HG03439 (cell line): ENCODE measurements at regions not wholly inside any gene's neighbourhood (a gene's known extent, or its start where the extent isn't known, plus 50 kb on each side); places are given as distances from the start of the nearest gene placed in this dataset.

ENCODE experiments used
- ATAC-seq: cut with Tn5 transposase; IDR thresholded peaks from one replicate; pipeline ENCODE4 v1.9.1; 2021; ENCODE audit warnings: mild to moderate bottlenecking, moderate library complexity; ENCODE audit not compliant: unreplicated experiment

- ATAC-seq, result no peak
These were observed 221.0 kb downstream of the ASCL1 start for GRCh38 chr12:103178366-103179080.

DNA sequence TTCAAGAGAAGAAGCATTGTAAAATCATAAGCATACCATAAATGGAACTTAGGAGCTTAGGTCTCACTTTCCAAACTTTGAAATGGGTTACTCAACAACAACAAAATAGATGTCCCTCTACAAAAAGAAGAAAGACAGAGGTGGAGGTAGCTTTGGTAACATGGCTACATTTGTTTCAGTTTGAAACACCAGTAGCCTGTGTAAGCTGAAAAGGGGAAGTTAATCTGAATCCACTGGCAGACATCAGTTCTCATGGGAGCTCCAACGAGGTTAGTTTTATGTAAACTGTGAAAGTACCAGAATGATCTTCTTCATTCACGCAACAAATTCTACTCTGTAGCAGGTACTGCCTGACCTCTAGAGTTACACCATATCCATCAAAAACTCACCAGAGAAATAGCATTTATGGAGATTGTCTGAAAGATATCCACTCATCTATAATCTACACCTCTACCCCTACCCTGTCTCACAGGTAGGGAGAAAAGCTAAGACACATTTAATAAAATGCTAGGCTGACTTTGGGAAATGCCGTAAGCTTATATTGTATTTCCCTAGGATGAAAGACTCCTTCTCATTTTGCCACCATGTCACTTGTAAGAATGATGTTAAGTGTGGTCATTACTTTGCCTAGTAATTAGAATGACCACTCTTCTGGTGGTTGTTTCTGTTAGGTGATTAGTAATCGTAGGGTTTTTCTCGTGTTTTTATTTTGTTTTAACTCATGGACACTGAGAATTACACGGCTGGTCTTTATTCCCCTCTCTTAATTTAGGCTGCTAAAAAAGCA is 224.1 kb downstream of the ASCL1 start:
- ATAC-seq, result peak; percentile 91

GRCh38 chr12:103182299-103182698 is 224.8 kb downstream of the ASCL1 start:
- no peak for ATAC-seq

GRCh38 chr12:103196467-103196866 is 239.0 kb downstream of the ASCL1 start:
- no peak for ATAC-seq

DNA sequence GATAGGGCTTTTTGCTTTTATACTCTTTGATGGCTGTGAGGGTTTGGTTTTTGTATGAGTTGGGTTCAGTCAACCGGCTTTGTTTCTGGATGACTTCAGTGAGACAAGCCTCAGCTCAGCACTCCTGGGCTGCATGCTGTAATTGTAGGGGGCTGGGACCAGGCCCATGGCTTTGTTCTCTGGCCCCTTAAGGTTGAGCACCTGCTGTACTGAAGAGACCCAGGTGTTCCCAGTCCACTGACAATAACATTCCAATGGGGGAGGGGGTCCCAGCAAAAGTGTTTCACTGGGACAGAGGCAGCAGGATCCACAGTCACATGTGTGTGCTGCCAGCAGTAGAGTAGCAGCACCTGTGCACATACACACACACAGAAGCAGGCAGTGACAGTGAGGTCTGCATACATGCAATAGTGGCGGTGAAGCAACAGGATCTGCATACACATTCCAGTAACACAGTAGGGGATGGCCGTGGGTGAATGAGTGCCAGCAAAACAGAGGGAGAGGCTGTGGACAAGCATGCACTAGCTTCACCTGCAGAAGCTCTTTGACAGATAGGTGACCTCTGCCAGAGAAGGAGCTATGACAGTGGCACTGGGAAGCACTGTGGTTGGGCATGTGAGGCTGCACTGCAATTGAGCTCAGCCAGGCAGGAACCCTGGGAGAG is 240.4 kb downstream of the ASCL1 start:
- ATAC-seq, result no peak

GRCh38 chr12:103198499-103198898 is 241.0 kb downstream of the ASCL1 start:
- ATAC-seq, result no peak

- no peak for ATAC-seq
These were observed 248.4 kb downstream of the ASCL1 start for GRCh38 chr12:103205906-103206305.

- ATAC-seq, result no peak
These were observed 250.5 kb downstream of the ASCL1 start for GRCh38 chr12:103207936-103208335.

DNA sequence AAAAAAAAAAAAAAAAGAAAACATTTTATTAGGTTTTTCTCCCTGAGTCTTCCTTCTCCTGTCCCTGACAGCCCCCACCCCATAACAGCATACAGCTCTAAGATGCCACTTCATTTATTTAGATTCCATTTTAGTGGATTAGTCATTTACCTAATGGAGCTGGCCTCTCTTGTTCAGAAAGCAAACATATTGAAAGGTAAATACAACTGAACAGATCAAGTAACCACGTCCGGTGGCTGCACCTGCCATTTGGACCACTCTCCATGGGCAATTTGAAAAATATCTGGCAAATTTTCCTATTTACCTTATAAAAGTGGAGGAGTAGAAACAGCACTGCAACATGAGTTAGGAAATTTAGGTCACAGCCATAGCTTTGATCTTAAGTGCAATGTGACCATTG is 254.6 kb downstream of the C12orf42 start:
- ATAC-seq, result no peak

GRCh38 chr12:103244596-103244995 is 251.2 kb downstream of the C12orf42 start:
- ATAC-seq, result no peak

- no peak for ATAC-seq
These were observed 248.2 kb downstream of the C12orf42 start for GRCh38 chr12:103247531-103247930.

GRCh38 chr12:103249607-103250006 is 246.2 kb downstream of the C12orf42 start:
- ATAC-seq, result no peak

DNA sequence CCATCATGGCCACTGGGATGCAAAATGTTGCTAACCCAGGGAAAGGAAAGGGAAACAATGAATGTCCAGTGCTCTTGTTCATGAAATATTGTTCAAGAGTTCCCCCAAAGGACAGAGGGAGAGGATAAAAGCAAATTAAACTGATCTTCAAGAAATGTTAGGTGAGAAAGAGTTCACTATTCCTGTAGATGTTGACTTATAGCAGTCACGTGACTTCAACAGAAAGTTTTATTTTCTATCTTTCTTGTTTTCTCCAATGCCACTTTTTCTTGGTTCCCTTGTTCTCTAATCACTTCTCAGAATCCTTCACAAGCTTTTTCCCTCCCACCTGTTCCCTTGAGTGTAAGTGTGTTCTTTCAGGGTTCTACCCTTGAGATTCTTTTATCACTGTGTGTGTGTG is 245.3 kb downstream of the C12orf42 start:
- no peak for ATAC-seq
